ENCODE measurements at regions not wholly inside any gene's neighbourhood (a gene's known extent, or its start where the extent isn't known, plus 50 kb on each side); places are given as distances from the start of the nearest gene placed in this dataset.

- Histone ChIP-seq H3K27ac (ENCODE audit: low read depth, low read length) (no peak overlapping the region), H3K27me3 (ENCODE audit: control insufficient read depth in 5 of 5, insufficient read depth in 4 of 5, low read length in 5 of 5) (no peaks in the 10 kb centered on the region), H3K9me3 (ENCODE audit: control insufficient read depth in 5 of 5, low read length in 5 of 5) (no peaks in the 10 kb centered on the region), H3K4me1 (ENCODE audit: control insufficient read depth in 5 of 5, insufficient read depth in 5 of 5, low read length in 5 of 5) (peaks cover 0 to 26% (median 12%) of the 10 kb centered on the region in 5 donors), H3K9ac (ENCODE audit: low read length in 5 of 5) (no peak overlapping the region), H3K36me3 (ENCODE audit: control insufficient read depth in 5 of 5, insufficient read depth in 5 of 5, low read length in 5 of 5) (no peaks in the 10 kb centered on the region), H3K4me3 (ENCODE audit: low read depth in 1 of 5, low read length in 5 of 5) (no peak overlapping the region)
Observed at GRCh38 chr20:50393990-50394561, 116.1 kb upstream of the PTPN1 start.

DNA sequence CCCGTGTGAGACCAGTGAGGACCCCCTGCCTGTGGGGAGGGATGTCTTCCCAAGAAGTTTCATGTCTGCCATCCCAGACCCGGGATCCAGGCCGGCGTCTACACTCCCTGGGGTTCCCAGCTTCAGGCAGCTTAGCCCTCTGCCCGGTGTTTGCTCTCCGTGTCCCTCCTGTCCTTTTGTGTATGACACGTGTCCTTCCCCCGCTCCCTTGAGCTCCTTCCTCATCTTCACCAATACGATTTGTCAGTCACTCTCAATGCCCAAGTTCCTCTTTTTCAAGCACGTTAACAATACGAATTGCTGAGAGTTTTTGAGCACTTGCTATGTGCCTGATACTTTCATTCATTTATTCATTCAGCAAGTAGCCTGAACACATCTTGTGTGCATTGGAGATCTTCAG, 115.6 kb upstream of the PTPN1 start:
- H3K9me3 ChIP-seq (ENCODE audit: control insufficient read depth in 5 of 5, low read length in 5 of 5) = no peaks in the 10 kb centered on the region
- no peak overlapping the region for H3K9ac ChIP-seq (ENCODE audit: low read length in 5 of 5)
- no peaks in the 10 kb centered on the region for H3K36me3 ChIP-seq (ENCODE audit: control insufficient read depth in 5 of 5, insufficient read depth in 5 of 5, low read length in 5 of 5)
- no peak overlapping the region for H3K27ac ChIP-seq (ENCODE audit: low read depth, low read length)
- no peak overlapping the region for H3K4me3 ChIP-seq (ENCODE audit: low read depth in 1 of 5, low read length in 5 of 5)
- peaks cover 0 to 31% (median 17%) of the 10 kb centered on the region in 5 donors for H3K4me1 ChIP-seq (ENCODE audit: control insufficient read depth in 5 of 5, insufficient read depth in 5 of 5, low read length in 5 of 5)
- no peaks in the 10 kb centered on the region for H3K27me3 ChIP-seq (ENCODE audit: control insufficient read depth in 5 of 5, insufficient read depth in 4 of 5, low read length in 5 of 5)

DNA sequence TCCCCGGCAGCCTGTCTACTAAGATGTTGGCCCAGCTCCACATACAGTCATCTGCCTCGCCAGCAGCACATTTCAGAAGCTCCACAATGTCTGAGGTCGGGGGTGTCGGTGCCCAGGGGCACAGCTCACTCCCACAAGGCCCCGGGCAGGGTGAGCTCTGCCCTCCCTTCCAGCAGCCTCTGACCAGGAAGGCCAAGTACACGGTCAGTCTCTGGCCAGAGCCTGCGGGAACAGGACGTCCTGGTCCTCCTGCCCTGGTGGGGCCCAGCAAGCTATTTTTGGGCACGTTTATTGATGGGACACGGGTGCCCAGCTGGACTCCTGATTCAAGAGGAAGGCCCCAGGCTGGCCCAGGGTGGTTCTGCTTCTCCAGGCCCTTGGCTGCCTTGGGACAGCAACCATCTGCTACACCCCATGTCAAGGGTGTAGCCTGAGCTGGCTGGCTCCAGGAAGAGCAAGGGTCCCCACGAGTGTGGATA, 114.9 kb upstream of the PTPN1 start:
- Histone ChIP-seq H3K9me3 (ENCODE audit: control insufficient read depth in 5 of 5, low read length in 5 of 5) (no peaks in the 10 kb centered on the region), H3K36me3 (ENCODE audit: control insufficient read depth in 5 of 5, insufficient read depth in 5 of 5, low read length in 5 of 5) (no peaks in the 10 kb centered on the region), H3K4me1 (ENCODE audit: control insufficient read depth in 5 of 5, insufficient read depth in 5 of 5, low read length in 5 of 5) (peaks cover 0 to 38% (median 21%) of the 10 kb centered on the region in 5 donors), H3K27me3 (ENCODE audit: control insufficient read depth in 5 of 5, insufficient read depth in 4 of 5, low read length in 5 of 5) (no peaks in the 10 kb centered on the region), H3K4me3 (ENCODE audit: low read depth in 1 of 5, low read length in 5 of 5) (no peak overlapping the region), H3K27ac (ENCODE audit: low read depth, low read length) (no peak overlapping the region), H3K9ac (ENCODE audit: low read length in 5 of 5) (peak overlapping the region in 1 of 5 donors; percentile 41)

DNA sequence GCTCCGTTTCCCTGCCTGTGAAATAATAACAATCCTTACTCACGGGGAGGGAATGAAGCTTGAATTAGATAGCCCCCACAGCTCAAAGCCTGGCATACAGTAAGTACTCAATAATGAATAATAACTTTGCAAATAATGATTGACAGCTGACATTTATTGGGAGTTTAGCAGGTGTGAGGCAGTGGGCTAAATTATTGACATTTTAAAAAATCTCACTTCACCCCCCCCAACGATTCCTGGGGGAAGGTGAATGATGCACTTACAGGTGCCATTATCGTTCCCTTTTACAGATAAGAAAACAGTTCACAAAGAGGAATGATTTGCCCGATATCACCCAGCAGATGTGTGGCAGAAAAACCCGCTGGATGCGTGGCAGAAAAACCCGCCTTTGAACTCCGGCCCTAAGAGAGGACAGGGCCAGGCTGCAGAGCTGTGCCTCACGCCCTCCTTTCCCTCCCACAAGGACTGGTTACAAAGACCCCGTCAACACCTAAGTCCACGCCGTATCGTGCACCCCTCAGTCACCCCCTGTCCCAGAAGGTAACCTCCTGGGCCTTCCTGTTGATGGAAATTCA, 114.2 kb upstream of the PTPN1 start:
- Histone ChIP-seq H3K9ac (ENCODE audit: low read length in 5 of 5) (no peak overlapping the region), H3K36me3 (ENCODE audit: control insufficient read depth in 5 of 5, insufficient read depth in 5 of 5, low read length in 5 of 5) (no peaks in the 10 kb centered on the region), H3K27me3 (ENCODE audit: control insufficient read depth in 5 of 5, insufficient read depth in 4 of 5, low read length in 5 of 5) (no peaks in the 10 kb centered on the region), H3K27ac (ENCODE audit: low read depth, low read length) (no peak overlapping the region), H3K4me3 (ENCODE audit: low read depth in 1 of 5, low read length in 5 of 5) (no peak overlapping the region), H3K9me3 (ENCODE audit: control insufficient read depth in 5 of 5, low read length in 5 of 5) (no peaks in the 10 kb centered on the region), H3K4me1 (ENCODE audit: control insufficient read depth in 5 of 5, insufficient read depth in 5 of 5, low read length in 5 of 5) (peaks cover 0 to 41% (median 21%) of the 10 kb centered on the region in 5 donors)

- Histone ChIP-seq H3K27me3 (ENCODE audit: control insufficient read depth in 5 of 5, insufficient read depth in 4 of 5, low read length in 5 of 5) (no peaks in the 10 kb centered on the region), H3K4me1 (ENCODE audit: control insufficient read depth in 5 of 5, insufficient read depth in 5 of 5, low read length in 5 of 5) (peaks cover 0 to 41% (median 21%) of the 10 kb centered on the region in 5 donors), H3K36me3 (ENCODE audit: control insufficient read depth in 5 of 5, insufficient read depth in 5 of 5, low read length in 5 of 5) (no peaks in the 10 kb centered on the region), H3K9ac (ENCODE audit: low read length in 5 of 5) (peak overlapping the region in 1 of 5 donors; percentile 22), H3K4me3 (ENCODE audit: low read depth in 1 of 5, low read length in 5 of 5) (no peak overlapping the region), H3K27ac (ENCODE audit: low read depth, low read length) (no peak overlapping the region), H3K9me3 (ENCODE audit: control insufficient read depth in 5 of 5, low read length in 5 of 5) (no peaks in the 10 kb centered on the region)
Observed at GRCh38 chr20:50396623-50397022, 113.6 kb upstream of the PTPN1 start.

DNA sequence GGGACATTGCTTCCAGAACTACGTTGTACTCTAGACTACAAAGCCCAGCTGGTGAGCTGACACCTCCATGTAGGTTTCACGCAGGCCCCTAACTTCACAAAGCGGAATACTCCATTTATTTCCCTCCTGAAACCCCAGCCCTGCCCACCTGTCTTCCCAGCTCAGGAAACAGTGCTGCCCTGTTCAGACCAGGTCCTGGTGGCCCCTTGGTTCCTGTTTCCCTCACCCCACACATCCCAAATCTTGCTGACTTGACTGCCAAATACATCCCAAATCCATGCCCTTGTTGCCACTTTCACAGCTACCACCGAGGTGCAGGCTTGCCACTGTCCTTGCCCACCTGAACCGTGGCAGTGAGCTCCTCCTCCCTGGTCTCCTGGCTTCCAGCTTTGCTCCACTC, 113.1 kb upstream of the PTPN1 start:
- peak overlapping the region in 1 of 5 donors; percentile 22 for H3K9ac ChIP-seq (ENCODE audit: low read length in 5 of 5)
- H3K36me3 ChIP-seq (ENCODE audit: control insufficient read depth in 5 of 5, insufficient read depth in 5 of 5, low read length in 5 of 5) = no peaks in the 10 kb centered on the region
- no peaks in the 10 kb centered on the region for H3K27me3 ChIP-seq (ENCODE audit: control insufficient read depth in 5 of 5, insufficient read depth in 4 of 5, low read length in 5 of 5)
- no peak overlapping the region for H3K4me3 ChIP-seq (ENCODE audit: low read depth in 1 of 5, low read length in 5 of 5)
- peaks cover 0 to 39% (median 21%) of the 10 kb centered on the region in 5 donors for H3K4me1 ChIP-seq (ENCODE audit: control insufficient read depth in 5 of 5, insufficient read depth in 5 of 5, low read length in 5 of 5)
- no peak overlapping the region for H3K27ac ChIP-seq (ENCODE audit: low read depth, low read length)
- H3K9me3 ChIP-seq (ENCODE audit: control insufficient read depth in 5 of 5, low read length in 5 of 5) = no peaks in the 10 kb centered on the region

DNA sequence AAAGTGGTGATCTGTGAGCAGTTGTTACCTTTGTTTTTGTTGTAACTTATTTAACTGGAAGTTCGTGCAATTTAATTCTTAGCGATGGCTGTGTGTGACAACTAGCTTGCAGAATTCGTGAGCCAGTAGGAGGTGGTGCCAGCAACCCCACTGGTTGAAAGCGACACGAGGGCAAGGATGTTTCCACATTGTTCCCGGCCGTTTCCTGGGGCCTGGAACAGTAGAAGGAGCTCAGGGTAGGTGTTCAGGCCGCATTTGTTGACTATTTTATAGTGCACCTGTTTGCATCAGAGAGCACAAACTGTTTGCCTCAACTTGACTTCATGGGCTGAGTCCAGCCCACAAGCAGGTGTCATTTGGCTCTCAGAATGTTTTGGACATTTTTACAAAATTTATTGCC, 112.1 kb upstream of the PTPN1 start:
- no peak overlapping the region for H3K4me3 ChIP-seq (ENCODE audit: low read depth in 1 of 5, low read length in 5 of 5)
- no peak overlapping the region for H3K27ac ChIP-seq (ENCODE audit: low read depth, low read length)
- no peak overlapping the region for H3K9ac ChIP-seq (ENCODE audit: low read length in 5 of 5)
- no peaks in the 10 kb centered on the region for H3K36me3 ChIP-seq (ENCODE audit: control insufficient read depth in 5 of 5, insufficient read depth in 5 of 5, low read length in 5 of 5)
- H3K9me3 ChIP-seq (ENCODE audit: control insufficient read depth in 5 of 5, low read length in 5 of 5) = no peaks in the 10 kb centered on the region
- H3K4me1 ChIP-seq (ENCODE audit: control insufficient read depth in 5 of 5, insufficient read depth in 5 of 5, low read length in 5 of 5) = peaks cover 0 to 37% (median 21%) of the 10 kb centered on the region in 5 donors
- no peaks in the 10 kb centered on the region for H3K27me3 ChIP-seq (ENCODE audit: control insufficient read depth in 5 of 5, insufficient read depth in 4 of 5, low read length in 5 of 5)

DNA sequence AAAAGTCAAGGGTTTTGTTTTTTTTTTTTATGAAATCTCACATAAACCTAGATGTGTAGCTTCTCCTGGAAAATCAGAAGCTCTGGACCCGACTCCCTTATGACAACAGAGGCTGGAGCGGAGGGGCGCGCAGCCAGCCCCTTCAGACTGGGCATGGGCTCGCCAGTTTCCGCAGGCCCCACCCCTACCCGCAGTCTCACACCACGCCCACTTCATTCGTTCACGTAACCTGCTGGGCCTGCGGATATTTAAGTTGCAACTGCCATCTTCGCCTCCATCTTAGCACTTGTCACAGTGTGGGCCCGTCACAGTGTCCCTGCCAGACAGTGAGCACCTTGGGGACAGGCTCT, 111.7 kb upstream of the PTPN1 start:
- Histone ChIP-seq H3K27me3 (ENCODE audit: control insufficient read depth in 5 of 5, insufficient read depth in 4 of 5, low read length in 5 of 5) (no peaks in the 10 kb centered on the region), H3K27ac (ENCODE audit: low read depth, low read length) (no peak overlapping the region), H3K4me3 (ENCODE audit: low read depth in 1 of 5, low read length in 5 of 5) (no peak overlapping the region), H3K9ac (ENCODE audit: low read length in 5 of 5) (no peak overlapping the region), H3K9me3 (ENCODE audit: control insufficient read depth in 5 of 5, low read length in 5 of 5) (no peaks in the 10 kb centered on the region), H3K4me1 (ENCODE audit: control insufficient read depth in 5 of 5, insufficient read depth in 5 of 5, low read length in 5 of 5) (peaks cover 0 to 37% (median 21%) of the 10 kb centered on the region in 5 donors), H3K36me3 (ENCODE audit: control insufficient read depth in 5 of 5, insufficient read depth in 5 of 5, low read length in 5 of 5) (no peaks in the 10 kb centered on the region)

GRCh38 chr20:50398821-50399554, 111.2 kb upstream of the PTPN1 start:
- H3K9ac ChIP-seq (ENCODE audit: low read length in 5 of 5) = no peak overlapping the region
- H3K4me1 ChIP-seq (ENCODE audit: control insufficient read depth in 5 of 5, insufficient read depth in 5 of 5, low read length in 5 of 5) = peaks cover 2 to 40% (median 27%) of the 10 kb centered on the region in 5 donors
- H3K36me3 ChIP-seq (ENCODE audit: control insufficient read depth in 5 of 5, insufficient read depth in 5 of 5, low read length in 5 of 5) = no peaks in the 10 kb centered on the region
- no peaks in the 10 kb centered on the region for H3K27me3 ChIP-seq (ENCODE audit: control insufficient read depth in 5 of 5, insufficient read depth in 4 of 5, low read length in 5 of 5)
- no peak overlapping the region for H3K4me3 ChIP-seq (ENCODE audit: low read depth in 1 of 5, low read length in 5 of 5)
- no peak overlapping the region for H3K27ac ChIP-seq (ENCODE audit: low read depth, low read length)
- no peaks in the 10 kb centered on the region for H3K9me3 ChIP-seq (ENCODE audit: control insufficient read depth in 5 of 5, low read length in 5 of 5)

DNA sequence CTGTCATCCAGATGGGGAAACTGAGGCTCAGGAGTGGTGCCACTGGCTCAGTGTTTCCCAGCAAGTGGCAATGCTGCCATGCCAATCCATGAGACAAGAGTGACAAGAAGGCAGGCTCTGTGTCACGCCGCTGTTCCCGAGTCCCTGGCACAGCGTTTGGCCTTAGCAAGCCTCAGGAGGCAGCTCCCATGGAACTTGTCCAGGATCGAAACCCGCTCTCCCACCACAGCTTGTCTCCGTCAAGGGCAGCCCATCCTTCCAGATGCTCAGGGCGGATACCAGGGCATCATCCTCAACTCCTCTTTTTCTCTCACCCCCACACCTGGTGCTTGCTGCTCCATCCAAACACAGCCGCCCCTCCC, 110.6 kb upstream of the PTPN1 start:
- Histone ChIP-seq H3K9me3 (ENCODE audit: control insufficient read depth in 5 of 5, low read length in 5 of 5) (no peaks in the 10 kb centered on the region), H3K27me3 (ENCODE audit: control insufficient read depth in 5 of 5, insufficient read depth in 4 of 5, low read length in 5 of 5) (no peaks in the 10 kb centered on the region), H3K36me3 (ENCODE audit: control insufficient read depth in 5 of 5, insufficient read depth in 5 of 5, low read length in 5 of 5) (no peaks in the 10 kb centered on the region), H3K4me3 (ENCODE audit: low read depth in 1 of 5, low read length in 5 of 5) (no peak overlapping the region), H3K4me1 (ENCODE audit: control insufficient read depth in 5 of 5, insufficient read depth in 5 of 5, low read length in 5 of 5) (peaks cover 2 to 35% (median 24%) of the 10 kb centered on the region in 5 donors), H3K9ac (ENCODE audit: low read length in 5 of 5) (no peak overlapping the region), H3K27ac (ENCODE audit: low read depth, low read length) (no peak overlapping the region)
